Uterus (tissue), 3 donors: ENCODE measurements at regions not wholly inside any gene's neighbourhood (a gene's known extent, or its start where the extent isn't known, plus 50 kb on each side); places are given as distances from the start of the nearest gene placed in this dataset.
"Not testable (repeated sequence)": the region's sequence is repeated elsewhere in the genome, so short reads cannot be mapped to it uniquely, and the experiment has no call there.

Source experiments
- DNase-seq, 2 donors: peaks; one replicate each; pipeline ENCODE4 v3.0.0-alpha.2; 2019 to 2020
- H3K27ac ChIP-seq, 2 donors: fragments of 200-600 bp; sonication (generic); 1 replicate in 1 of 2; 2 replicates in 1 of 2; pipeline ENCODE4 v1.5.1; 2016 to 2018
- H3K27me3 ChIP-seq, 2 donors: fragments of 200-600 bp; sonication (generic); one replicate each; pipeline ENCODE4 v1.5.1; 2018 to 2019; ENCODE audit warnings: control low read depth in 1 of 2
- H3K36me3 ChIP-seq, 2 donors: fragments of 200-600 bp; sonication (generic); one replicate each; pipeline ENCODE4 v1.5.1; 2019; ENCODE audit warnings: control low read depth in 1 of 2
- H3K4me1 ChIP-seq, 2 donors: fragments of 200-600 bp; sonication (generic); one replicate each; pipeline ENCODE4 v1.5.1; 2018 to 2019; ENCODE audit warnings: control low read depth in 1 of 2
- H3K4me3 ChIP-seq, 2 donors: fragments of 200-600 bp; sonication (generic); 1 replicate in 1 of 2; 2 replicates in 1 of 2; pipeline ENCODE4 v1.5.1; 2018 to 2019; ENCODE audit warnings: mild to moderate bottlenecking in 1 of 2
- H3K9me3 ChIP-seq, 2 donors: fragments of 200-600 bp; sonication (generic); one replicate each; pipeline ENCODE4 v1.5.1; 2019; ENCODE audit warnings: control low read depth in 1 of 2
- CTCF ChIP-seq, 4 experiments: fragments of 200-600 bp in 2 of 4; fragments of 450-650 bp in 2 of 4; sonication (generic) in 2 of 4; IDR thresholded peaks; one replicate each; pipeline ENCODE4 v1.5.1; 2016 to 2019; ENCODE audit warnings: antibody characterized with exemption in 4 of 4, mild to moderate bottlenecking in 2 of 4, moderate library complexity in 1 of 4
- POLR2A ChIP-seq, 2 donors: fragments of 450-650 bp; IDR thresholded peaks; one replicate each; pipeline ENCODE4 v1.6.1; 2016; ENCODE audit warnings: antibody characterized with exemption in 2 of 2, mild to moderate bottlenecking in 1 of 2, moderate library complexity in 1 of 2
- intact Hi-C: fragments of 100-400 bp; cut with DNase I; formaldehyde crosslinking; loops from one replicate; pipeline ENCODE4 v1.15.1; 2023; ENCODE audit warnings: low total_unique reads
- donor health status: DM: yes; HTN: yes; CAD: no.

- H3K4me1 ChIP-seq, H3K27me3 ChIP-seq, H3K36me3 ChIP-seq, H3K4me3 ChIP-seq, H3K9me3 ChIP-seq, DNase-seq, H3K27ac ChIP-seq, intact Hi-C loops: not testable (repeated sequence)
These were observed 64.4 kb downstream of the KLRB1 start for GRCh38 chr12:9543341-9543740.

- DNase-seq, H3K27ac ChIP-seq, intact Hi-C loops, H3K4me3 ChIP-seq, H3K27me3 ChIP-seq, H3K9me3 ChIP-seq, H3K36me3 ChIP-seq, H3K4me1 ChIP-seq: not testable (repeated sequence)
These were observed 64.9 kb downstream of the KLRB1 start for GRCh38 chr12:9542827-9543226.

- not testable (repeated sequence) for H3K4me1 ChIP-seq
These were observed 91.8 kb downstream of the KLRB1 start for GRCh38 chr12:9515925-9516324.

GRCh38 chr12:9512695-9513094, 95.0 kb downstream of the KLRB1 start:
- H3K27me3 ChIP-seq, H3K27ac ChIP-seq, H3K4me1 ChIP-seq, H3K9me3 ChIP-seq, H3K36me3 ChIP-seq, H3K4me3 ChIP-seq, intact Hi-C loops, DNase-seq: not testable (repeated sequence)

More at GRCh38 chr12:9515925-9516324, 91.8 kb downstream of the KLRB1 start:
- intact Hi-C loops, DNase-seq, H3K27me3 ChIP-seq, H3K27ac ChIP-seq, H3K4me3 ChIP-seq, H3K36me3 ChIP-seq, H3K9me3 ChIP-seq: not testable (repeated sequence)

- H3K27ac ChIP-seq, H3K4me1 ChIP-seq, H3K27me3 ChIP-seq, H3K9me3 ChIP-seq, intact Hi-C loops, H3K36me3 ChIP-seq, H3K4me3 ChIP-seq, DNase-seq: not testable (repeated sequence)
These were observed 97.2 kb downstream of the KLRB1 start for GRCh38 chr12:9510392-9511011.

- Histone ChIP-seq H3K27me3 (no peaks in the 10 kb centered on the region), H3K9me3 (no peaks in the 10 kb centered on the region), H3K36me3 (no peaks in the 10 kb centered on the region), H3K27ac (no peak overlapping the region), H3K4me3 (no peak overlapping the region), H3K4me1 (no peaks in the 10 kb centered on the region)
- no peak for DNase-seq
- no peak for TF ChIP-seq POLR2A (IDR thresholded peaks at IDR 0.05)
- TF ChIP-seq CTCF (IDR thresholded peaks at IDR 0.05) = no peak
- intact Hi-C loops = no loop called here
These were observed 98.1 kb downstream of the KLRB1 start for GRCh38 chr12:9509464-9510161.

GRCh38 chr12:9506746-9507145, 101.0 kb downstream of the KLRB1 start:
- Histone ChIP-seq H3K4me3 (no peak overlapping the region), H3K4me1 (no peaks in the 10 kb centered on the region), H3K27me3 (no peaks in the 10 kb centered on the region), H3K36me3 (no peaks in the 10 kb centered on the region), H3K9me3 (no peaks in the 10 kb centered on the region), H3K27ac (no peak overlapping the region)
- intact Hi-C loops = no loop called here
- no peak for TF ChIP-seq POLR2A (IDR thresholded peaks at IDR 0.05)
- DNase-seq = no peak

GRCh38 chr12:9503384-9503783, 104.3 kb downstream of the KLRB1 start:
- intact Hi-C loops, DNase-seq, H3K27me3 ChIP-seq, H3K4me1 ChIP-seq, H3K4me3 ChIP-seq, H3K9me3 ChIP-seq, H3K27ac ChIP-seq, H3K36me3 ChIP-seq: not testable (repeated sequence)

GRCh38 chr12:9502845-9503244, 104.9 kb downstream of the KLRB1 start:
- not testable (repeated sequence) for H3K27ac ChIP-seq, DNase-seq, H3K36me3 ChIP-seq

GRCh38 chr12:9493325-9493724, 114.4 kb downstream of the KLRB1 start:
- H3K36me3 ChIP-seq, H3K27me3 ChIP-seq, H3K4me3 ChIP-seq, H3K9me3 ChIP-seq, DNase-seq, intact Hi-C loops, H3K27ac ChIP-seq, H3K4me1 ChIP-seq: not testable (repeated sequence)

More at GRCh38 chr12:9502845-9503244, 104.9 kb downstream of the KLRB1 start:
- H3K9me3 ChIP-seq, H3K4me3 ChIP-seq, H3K4me1 ChIP-seq, H3K27me3 ChIP-seq, intact Hi-C loops: not testable (repeated sequence)

- DNase-seq, H3K4me1 ChIP-seq, H3K27ac ChIP-seq, H3K27me3 ChIP-seq, H3K4me3 ChIP-seq, H3K36me3 ChIP-seq, intact Hi-C loops, H3K9me3 ChIP-seq: not testable (repeated sequence)
These were observed 126.4 kb downstream of the KLRB1 start for GRCh38 chr12:9481289-9481688.

GRCh38 chr12:9474197-9474596, 133.5 kb downstream of the KLRB1 start:
- DNase-seq, H3K27me3 ChIP-seq, H3K36me3 ChIP-seq, intact Hi-C loops, H3K9me3 ChIP-seq, H3K27ac ChIP-seq, H3K4me1 ChIP-seq, H3K4me3 ChIP-seq: not testable (repeated sequence)

- intact Hi-C loops, DNase-seq, H3K36me3 ChIP-seq, H3K9me3 ChIP-seq, H3K4me1 ChIP-seq, H3K27ac ChIP-seq, H3K4me3 ChIP-seq, H3K27me3 ChIP-seq: not testable (repeated sequence)
These were observed 134.1 kb downstream of the KLRB1 start for GRCh38 chr12:9473638-9474037.
